Transverse colon (tissue), 4 donors: ENCODE measurements at regions not wholly inside any gene's neighbourhood (a gene's known extent, or its start where the extent isn't known, plus 50 kb on each side); places are given as distances from the start of the nearest gene placed in this dataset.

ENCODE experiments used
- DNase-seq: peaks from one replicate; pipeline ENCODE4 v3.0.0-alpha.2; 2019
- H3K27ac ChIP-seq, 4 donors: fragments of 200-600 bp; sonication (generic); 2 replicates each; pipeline ENCODE4 v1.5.1; 2016 to 2018; ENCODE audit warnings: inconsistent platforms in 4 of 4
- H3K27me3 ChIP-seq: fragments of 200-600 bp; sonication (generic); 2 replicates; pipeline ENCODE4 v1.5.1; 2017; ENCODE audit warnings: inconsistent platforms
- H3K36me3 ChIP-seq, 4 donors: fragments of 200-600 bp; sonication (generic); 2 replicates each; pipeline ENCODE4 v1.5.1; 2017 to 2019; ENCODE audit warnings: inconsistent platforms in 4 of 4
- H3K4me1 ChIP-seq, 4 donors: fragments of 200-600 bp; sonication (generic); 2 replicates each; pipeline ENCODE4 v1.5.1; 2017 to 2020; ENCODE audit warnings: inconsistent platforms in 4 of 4
- H3K4me3 ChIP-seq, 4 donors: fragments of 200-600 bp; sonication (generic); 1 replicate in 1 of 4; 2 replicates in 3 of 4; pipeline versions ENCODE4 v1.5.1 to v1.6.1; 2017 to 2019; ENCODE audit warnings: inconsistent platforms in 4 of 4
- H3K9me3 ChIP-seq, 2 donors: fragments of 200-600 bp; sonication (generic); 2 replicates each; pipeline ENCODE4 v1.5.1; 2017 to 2019; ENCODE audit warnings: inconsistent platforms in 2 of 2
- CTCF ChIP-seq, 5 experiments: fragments of 200-600 bp in 3 of 5; fragments of 450-650 bp in 2 of 5; sonication (generic) in 3 of 5; IDR thresholded peaks; 1 replicate in 2 of 5; 2 replicates in 3 of 5; pipeline ENCODE4 v1.5.1; 2016 to 2017; ENCODE audit warnings: antibody characterized with exemption in 5 of 5, inconsistent platforms in 3 of 5, mild to moderate bottlenecking in 2 of 5, moderate library complexity in 1 of 5
- EP300 ChIP-seq: sonication (generic); formaldehyde crosslinking; IDR thresholded peaks from one replicate; pipeline ENCODE4 v1.6.1; 2017; ENCODE audit warnings: antibody characterized with exemption, low read depth
- POLR2A ChIP-seq: fragments of 450-650 bp; IDR thresholded peaks from one replicate; pipeline ENCODE4 v1.6.1; 2016; ENCODE audit warnings: antibody characterized with exemption, mild to moderate bottlenecking, moderate library complexity
- POLR2AphosphoS5 ChIP-seq, 3 donors: sonication (generic); formaldehyde crosslinking; IDR thresholded peaks; one replicate each; pipeline ENCODE4 v1.6.1; 2016; ENCODE audit warnings: antibody characterized with exemption in 3 of 3
- WGBS, 2 donors: methylation state at CpG; one replicate each; pipeline ENCODE4 v1.1.5; 2018; ENCODE audit warnings: low coverage in 1 of 2; 5-methylcytosine and 5-hydroxymethylcytosine counted together
- in situ Hi-C, 4 donors: fragments of 200-750 bp; cut with MboI; loops; one replicate each; pipeline versions ENCODE4 v1.15.0 to v1.15.1; 2017; ENCODE audit warnings: low sequenced_read_pairs in 3 of 4, low pct_ligation_motif_present in 1 of 4, low pct_unique_long_range_greater_than_20kb in 1 of 4
- intact Hi-C: fragments of 100-400 bp; cut with DNase I; formaldehyde crosslinking; loops from one replicate; pipeline ENCODE4 v1.15.1; 2023; ENCODE audit warnings: low total_unique reads

- H3K9me3 ChIP-seq: no peaks in the 10 kb centered on the region
- no peaks in the 10 kb centered on the region for H3K27me3 ChIP-seq
- in situ Hi-C loops: no loop called here
- 91 to 100% methylated on average over 1 of the region's 1 CpG for WGBS, 2 donors
- TF ChIP-seq CTCF (IDR thresholded peaks at IDR 0.05) (no peak), POLR2AphosphoS5 (IDR thresholded peaks at IDR 0.05) (no peak), POLR2A (no peak), EP300 (no peak)
- no peak overlapping the region for H3K27ac ChIP-seq
- no peaks in the 10 kb centered on the region for H3K36me3 ChIP-seq
- no peak overlapping the region for H3K4me3 ChIP-seq
- intact Hi-C loops: no loop called here
- DNase-seq: no peak
- H3K4me1 ChIP-seq: peaks cover 0 to 12% (median 5%) of the 10 kb centered on the region in 4 donors
These were observed 92.5 kb upstream of the SLC35B3 start for GRCh38 chr6:8527818-8528217.

- no peaks in the 10 kb centered on the region for H3K36me3 ChIP-seq
- 69 to 100% methylated on average over 2 to 7 of the region's 7 CpGs for WGBS, 2 donors
- no peaks in the 10 kb centered on the region for H3K27me3 ChIP-seq
- no peak for DNase-seq
- in situ Hi-C loops: no loop called here
- no peak overlapping the region for H3K4me3 ChIP-seq
- H3K9me3 ChIP-seq: no peaks in the 10 kb centered on the region
- TF ChIP-seq POLR2AphosphoS5 (IDR thresholded peaks at IDR 0.05) (no peak), CTCF (IDR thresholded peaks at IDR 0.05) (no peak), POLR2A (no peak), EP300 (no peak)
- H3K27ac ChIP-seq: no peak overlapping the region
- H3K4me1 ChIP-seq: peaks cover 0 to 12% (median 5%) of the 10 kb centered on the region in 4 donors
- intact Hi-C loops: no loop called here
These were observed 91.3 kb upstream of the SLC35B3 start for GRCh38 chr6:8526624-8527023.

- no peak overlapping the region for H3K27ac ChIP-seq
- H3K36me3 ChIP-seq: no peaks in the 10 kb centered on the region
- in situ Hi-C loops (no loop called here), intact Hi-C loops (no loop called here)
- H3K9me3 ChIP-seq: no peaks in the 10 kb centered on the region
- no peak for DNase-seq
- H3K27me3 ChIP-seq: no peaks in the 10 kb centered on the region
- no peak for TF ChIP-seq POLR2AphosphoS5 (IDR thresholded peaks at IDR 0.05)
- TF ChIP-seq POLR2A: no peak
- TF ChIP-seq CTCF (IDR thresholded peaks at IDR 0.05): no peak
- TF ChIP-seq EP300: no peak
- peaks cover 0 to 12% (median 5%) of the 10 kb centered on the region in 4 donors for H3K4me1 ChIP-seq
- WGBS, 2 donors: 98 to 100% methylated on average over 1 of the region's 1 CpG
- H3K4me3 ChIP-seq: no peak overlapping the region
These were observed 90.0 kb upstream of the SLC35B3 start for GRCh38 chr6:8525370-8525769.

- no peak overlapping the region for H3K27ac ChIP-seq
- TF ChIP-seq CTCF (IDR thresholded peaks at IDR 0.05) (no peak), POLR2AphosphoS5 (IDR thresholded peaks at IDR 0.05) (no peak), POLR2A (no peak), EP300 (no peak)
- in situ Hi-C loops: no loop called here
- no peaks in the 10 kb centered on the region for H3K9me3 ChIP-seq
- 75 to 86% methylated on average over 1 of the region's 1 CpG for WGBS, 2 donors
- no peak overlapping the region for H3K4me3 ChIP-seq
- intact Hi-C loops: no loop called here
- H3K36me3 ChIP-seq: no peaks in the 10 kb centered on the region
- H3K4me1 ChIP-seq: no peaks in the 10 kb centered on the region
- DNase-seq: no peak
- no peaks in the 10 kb centered on the region for H3K27me3 ChIP-seq
These were observed 77.8 kb upstream of the SLC35B3 start for GRCh38 chr6:8513174-8513573.
